Esophagus muscularis mucosa (tissue), 4 donors: ENCODE measurements at regions not wholly inside any gene's neighbourhood (a gene's known extent, or its start where the extent isn't known, plus 50 kb on each side); places are given as distances from the start of the nearest gene placed in this dataset.

Experiments used
- CTCF ChIP-seq, 3 experiments: fragments of 200-600 bp in 2 of 3; fragments of 450-650 bp in 1 of 3; sonication (generic) in 2 of 3; IDR thresholded peaks; one replicate each; pipeline ENCODE4 v1.5.1; 2017 to 2019; ENCODE audit warnings: antibody characterized with exemption in 3 of 3, mild to moderate bottlenecking in 2 of 3, moderate library complexity in 1 of 3
- EP300 ChIP-seq: sonication (generic); formaldehyde crosslinking; IDR thresholded peaks from one replicate; pipeline ENCODE4 v1.6.1; 2017; ENCODE audit warnings: antibody characterized with exemption
- POLR2A ChIP-seq: fragments of 450-650 bp; IDR thresholded peaks from one replicate; pipeline ENCODE4 v1.6.1; 2017; ENCODE audit warnings: antibody characterized with exemption, moderate library complexity, mild to moderate bottlenecking, low read depth
- POLR2AphosphoS5 ChIP-seq, 2 donors: sonication (generic); formaldehyde crosslinking; IDR thresholded peaks; one replicate each; pipeline ENCODE4 v1.6.1; 2017; ENCODE audit warnings: antibody characterized with exemption in 2 of 2

- TF ChIP-seq CTCF (IDR thresholded peaks at IDR 0.05), result no peak
- no peak for TF ChIP-seq EP300
- no peak for TF ChIP-seq POLR2A
- TF ChIP-seq POLR2AphosphoS5 (IDR thresholded peaks at IDR 0.05), result no peak
These were observed 143.2 kb downstream of the BMP15 start for GRCh38 chrX:51053741-51054140.
